H1 (cell line): ENCODE measurements at regions not wholly inside any gene's neighbourhood (a gene's known extent, or its start where the extent isn't known, plus 50 kb on each side); places are given as distances from the start of the nearest gene placed in this dataset.

Experiments
- CTCF ChIA-PET: fragments of 300-600 bp; sonication (Branson Sonifier 250); formaldehyde crosslinking; loops from one replicate; lab custom pipeline; 2021; ENCODE audit not compliant: partially characterized antibody; lab: Charles Lee
- POLR2A ChIA-PET: fragments of 300-600 bp; sonication (Branson Sonifier 250); formaldehyde crosslinking; loops from one replicate; lab custom pipeline; 2021; ENCODE audit warnings: inconsistent platforms; ENCODE audit not compliant: partially characterized antibody; lab: Charles Lee
- DNase-seq, 2 experiments: peaks; one replicate each; pipeline versions ENCODE4 v3.0.0 to v3.0.0-alpha.2; 2010 to 2022; ENCODE audit warnings: low spot score in 2 of 2, low read depth in 1 of 2, mixed read lengths in 1 of 2
- FAIRE-seq: peaks from 2 replicates; lab custom pipeline; 2011; peaks lifted over from hg19 to GRCh38; lab: Jason Lieb, UNC
- H2AFZ ChIP-seq: 2 replicates; pipeline ENCODE4 v1.8.1; 2012; ENCODE audit warnings: low read length, inconsistent platforms
- H2AK5ac ChIP-seq: 2 replicates; pipeline ENCODE4 v1.6.1; 2013; ENCODE audit warnings: low read depth, low read length
- H2BK120ac ChIP-seq: replicated peaks from 2 replicates; pipeline ENCODE3; 2013; ENCODE audit warnings: low read depth, low read length, inconsistent platforms
- H2BK12ac ChIP-seq: 2 replicates; pipeline ENCODE4 v1.6.1; 2013; ENCODE audit warnings: low read depth, low read length
- H2BK15ac ChIP-seq: 2 replicates; pipeline ENCODE4 v1.6.1; 2013; ENCODE audit warnings: low read length
- H2BK20ac ChIP-seq: 2 replicates; pipeline ENCODE4 v1.6.1; 2013; ENCODE audit warnings: low read length
- H2BK5ac ChIP-seq: 2 replicates; pipeline ENCODE4 v1.6.1; 2013; ENCODE audit warnings: low read depth, low read length
- H3K14ac ChIP-seq: 2 replicates; pipeline ENCODE4 v1.6.1; 2013; ENCODE audit warnings: inconsistent platforms; ENCODE audit not compliant: insufficient read length
- H3K18ac ChIP-seq: 2 replicates; pipeline ENCODE4 v1.6.1; 2013; ENCODE audit warnings: low read length; ENCODE audit errors: extremely low read depth
- H3K23ac ChIP-seq: 2 replicates; pipeline ENCODE4 v1.6.1; 2013; ENCODE audit warnings: inconsistent platforms; ENCODE audit not compliant: insufficient read length
- H3K23me2 ChIP-seq: 2 replicates; pipeline ENCODE4 v1.6.1; 2013; ENCODE audit warnings: low read depth, low read length
- H3K27ac ChIP-seq: 2 replicates; pipeline ENCODE4 v1.6.1; 2011; ENCODE audit warnings: low read depth, low read length, inconsistent platforms
- H3K27me3 ChIP-seq, 4 experiments: replicated peaks in 1 of 4; 1 replicate in 1 of 4; 2 replicates in 3 of 4; pipeline versions ENCODE4 v1.6.1 to v1.8.1; 2011 to 2013; ENCODE audit warnings: low read length in 3 of 4, mild to moderate bottlenecking in 3 of 4, inconsistent platforms in 2 of 4, mixed read lengths in 2 of 4, moderate library complexity in 1 of 4; ENCODE audit not compliant: control insufficient read depth in 3 of 4, insufficient read depth in 3 of 4; ENCODE audit errors: extremely low read depth in 1 of 4
- H3K36me3 ChIP-seq, 4 experiments: 2 replicates each; pipeline versions ENCODE4 v1.6.1 to v1.8.1; 2011 to 2013; ENCODE audit warnings: mild to moderate bottlenecking in 4 of 4, low read length in 3 of 4, moderate library complexity in 2 of 4, control low read depth in 1 of 4, inconsistent platforms in 1 of 4; ENCODE audit not compliant: insufficient read depth in 4 of 4, control insufficient read depth in 2 of 4
- H3K4ac ChIP-seq: replicated peaks from 2 replicates; pipeline ENCODE3; 2013; ENCODE audit warnings: low read length, low read depth, mixed read lengths, inconsistent platforms; ENCODE audit not compliant: insufficient read length
- H3K4me1 ChIP-seq, 4 experiments: replicated peaks in 1 of 4; 1 replicate in 1 of 4; 2 replicates in 3 of 4; pipeline versions ENCODE4 v1.6.1 to v1.8.1; 2011 to 2013; ENCODE audit warnings: low read length in 3 of 4, inconsistent platforms in 2 of 4, mixed read lengths in 1 of 4; ENCODE audit not compliant: insufficient read depth in 4 of 4, control insufficient read depth in 3 of 4
- H3K4me2 ChIP-seq, 2 experiments: 2 replicates each; pipeline versions ENCODE4 v1.6.1 to v1.8.1; 2011 to 2013; ENCODE audit warnings: low read depth in 2 of 2, low read length in 2 of 2, control low read depth in 1 of 2, inconsistent platforms in 1 of 2, mild to moderate bottlenecking in 1 of 2; ENCODE audit not compliant: insufficient read depth in 1 of 2
- H3K4me3 ChIP-seq, 4 experiments: fragments of 200-600, 300-600 bp in 1 of 4; sonication (generic), shearing (Covaris generic), sonication (Bioruptor Twin) in 1 of 4; 2 replicates each; pipeline versions ENCODE4 v1.5.1 to v1.8.1; 2011 to 2016; ENCODE audit warnings: low read length in 4 of 4, low read depth in 3 of 4, control low read depth in 2 of 4, inconsistent platforms in 2 of 4, mild to moderate bottlenecking in 2 of 4, mixed read lengths in 1 of 4, moderate library complexity in 1 of 4; ENCODE audit not compliant: insufficient read depth in 2 of 4; ENCODE audit errors: extremely low read depth in 1 of 4
- H3K56ac ChIP-seq: replicated peaks from 2 replicates; pipeline ENCODE3; 2013; ENCODE audit warnings: low read depth, mild to moderate bottlenecking, mixed read lengths, low read length, inconsistent platforms; ENCODE audit not compliant: insufficient read length
- H3K79me1 ChIP-seq: 2 replicates; pipeline ENCODE4 v1.6.1; 2013; ENCODE audit warnings: low read depth, low read length, control low read depth
- H3K79me2 ChIP-seq, 2 experiments: 2 replicates each; pipeline versions ENCODE4 v1.6.1 to v1.8.1; 2012 to 2013; ENCODE audit warnings: low read length in 2 of 2, mild to moderate bottlenecking in 2 of 2, inconsistent platforms in 1 of 2; ENCODE audit not compliant: insufficient read depth in 2 of 2, control insufficient read depth in 1 of 2
- H3K9ac ChIP-seq, 4 experiments: replicated peaks in 1 of 4; 1 replicate in 1 of 4; 2 replicates in 3 of 4; pipeline versions ENCODE4 v1.6.1 to v1.8.1; 2011 to 2013; ENCODE audit warnings: low read depth in 3 of 4, low read length in 3 of 4, control low read depth in 2 of 4, mild to moderate bottlenecking in 2 of 4, moderate library complexity in 2 of 4, inconsistent platforms in 1 of 4; ENCODE audit errors: extremely low read depth in 1 of 4
- H3K9me3 ChIP-seq, 2 experiments: 2 replicates each; pipeline versions ENCODE4 v1.6.1 to v1.8.1; 2012 to 2013; ENCODE audit warnings: mild to moderate bottlenecking in 2 of 2, moderate library complexity in 2 of 2, control low read depth in 1 of 2, inconsistent platforms in 1 of 2, low read depth in 1 of 2, low read length in 1 of 2, mixed read lengths in 1 of 2; ENCODE audit not compliant: insufficient read depth in 2 of 2
- H4K20me1 ChIP-seq, 2 experiments: replicated peaks in 1 of 2; 2 replicates each; pipeline versions ENCODE3 to v1.8.1; 2011 to 2013; ENCODE audit warnings: inconsistent platforms in 2 of 2, low read length in 2 of 2, mild to moderate bottlenecking in 1 of 2; ENCODE audit not compliant: insufficient read depth in 2 of 2, control insufficient read depth in 1 of 2
- H4K5ac ChIP-seq: 2 replicates; pipeline ENCODE4 v1.6.1; 2013; ENCODE audit warnings: low read length, low read depth, mixed read lengths, inconsistent platforms; ENCODE audit not compliant: insufficient read length
- H4K8ac ChIP-seq: 2 replicates; pipeline ENCODE4 v1.8.0; 2013; ENCODE audit warnings: mild to moderate bottlenecking, moderate library complexity, low read length, inconsistent platforms; ENCODE audit not compliant: insufficient read depth; ENCODE audit errors: extremely low read depth
- H4K91ac ChIP-seq: replicated peaks from 2 replicates; pipeline ENCODE3; 2013; ENCODE audit warnings: low read length, mixed read lengths, inconsistent platforms; ENCODE audit not compliant: insufficient read length
- CREB1 ChIP-seq: IDR thresholded peaks from 2 replicates; pipeline ENCODE4 v1.6.1; 2012; ENCODE audit warnings: inconsistent platforms
- GTF2F1 ChIP-seq: IDR thresholded peaks from 2 replicates; pipeline ENCODE4 v1.6.1; 2012; ENCODE audit warnings: low read depth, low read length, improper control_type of control experiment, borderline replicate concordance
- JUN ChIP-seq: IDR thresholded peaks from 2 replicates; pipeline ENCODE4 v1.6.1; 2011; ENCODE audit warnings: low read depth, mild to moderate bottlenecking, improper control_type of control experiment, low read length
- WGBS, 2 experiments: shearing (Covaris generic) in 1 of 2; methylation state at CpG; one replicate each; pipeline versions ENCODE4 v1.1.6 to v1.1.7; 2013 to 2015; ENCODE audit warnings: low lambda C conversion rate in 2 of 2, mixed read lengths in 2 of 2, inconsistent platforms in 1 of 2, low coverage in 1 of 2, missing lambda C conversion rate in 1 of 2; ENCODE audit not compliant: insufficient replicate concordance in 2 of 2, insufficient coverage in 1 of 2, insufficient read length in 1 of 2; ENCODE audit errors: extremely low coverage in 1 of 2, missing lambda C conversion rate in 1 of 2; 5-methylcytosine and 5-hydroxymethylcytosine counted together

DNA sequence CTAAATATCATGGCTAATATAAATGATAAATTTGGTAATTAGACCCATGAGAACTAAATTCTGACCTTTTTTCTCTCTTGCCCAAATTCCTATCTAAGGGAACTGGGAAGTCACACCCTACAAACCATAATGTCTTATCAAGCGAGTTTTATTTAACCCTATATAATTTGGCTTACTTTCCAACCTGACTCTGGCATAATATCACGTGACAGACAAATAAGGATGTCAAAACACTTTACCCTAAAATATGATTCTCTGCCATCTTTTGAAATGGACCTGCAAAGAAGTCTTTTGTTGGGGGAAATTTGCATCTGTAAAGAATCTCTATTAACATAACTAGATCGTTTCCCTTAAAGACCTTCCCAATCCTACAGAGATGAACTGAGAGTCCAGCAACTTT lies 1823.5 kb upstream of the LRRTM1 start:
- no peak overlapping the region for H2AFZ ChIP-seq
- H4K20me1 ChIP-seq = no peaks in the 10 kb centered on the region
- no peak overlapping the region for H3K4me2 ChIP-seq
- H3K4me1 ChIP-seq = no peaks in the 10 kb centered on the region
- no peak overlapping the region for H2BK5ac ChIP-seq
- ChIA-PET POLR2A (no interaction called here), CTCF (no interaction called here)
- no peaks in the 10 kb centered on the region for H3K79me2 ChIP-seq
- H3K79me1 ChIP-seq = no peaks in the 10 kb centered on the region
- H3K23ac ChIP-seq = no peak overlapping the region
- no peaks in the 10 kb centered on the region for H3K27me3 ChIP-seq
- DNase-seq = no peak
- no peak overlapping the region for H2BK15ac ChIP-seq
- no peak overlapping the region for H3K4ac ChIP-seq
- 88% methylated on average over 3 of the region's 3 CpGs; no CpG with 5 or more reads in 1 of the 2 experiments for WGBS, 2 experiments
- H3K36me3 ChIP-seq = 0 out of 8 replicates have a peak, but pooled peaks cover 0 to 4% (median 0%) of the 10 kb centered on the region in 4 experiments
- no peak overlapping the region for H2AK5ac ChIP-seq
- H3K18ac ChIP-seq = no peak overlapping the region
- H2BK20ac ChIP-seq = no peak overlapping the region
- no peak overlapping the region for H4K91ac ChIP-seq
- H3K14ac ChIP-seq = no peak overlapping the region
- FAIRE-seq = no peak
- H2BK12ac ChIP-seq = no peak overlapping the region
- H4K5ac ChIP-seq = no peak overlapping the region
- H3K23me2 ChIP-seq = no peaks in the 10 kb centered on the region
- no peak overlapping the region for H2BK120ac ChIP-seq
- no peak overlapping the region for H3K4me3 ChIP-seq
- no peak overlapping the region for H4K8ac ChIP-seq
- H3K27ac ChIP-seq = no peak overlapping the region
- TF ChIP-seq GTF2F1 (no peak), CREB1 (no peak), JUN (no peak)
- no peak overlapping the region for H3K9ac ChIP-seq
- H3K9me3 ChIP-seq = peaks cover 8 to 17% of the 10 kb centered on the region in 2 experiments; a peak in 3 of 4 replicates
- H3K56ac ChIP-seq = no peak overlapping the region
